NCI-H524 (cell line): ENCODE measurements at regions not wholly inside any gene's neighbourhood (a gene's known extent, or its start where the extent isn't known, plus 50 kb on each side); places are given as distances from the start of the nearest gene placed in this dataset.

ENCODE experiments used
- DNase-seq, 2 experiments: peaks; one replicate each; lab custom pipeline; 2025; lab: John Stamatoyannopoulos, UW

DNA sequence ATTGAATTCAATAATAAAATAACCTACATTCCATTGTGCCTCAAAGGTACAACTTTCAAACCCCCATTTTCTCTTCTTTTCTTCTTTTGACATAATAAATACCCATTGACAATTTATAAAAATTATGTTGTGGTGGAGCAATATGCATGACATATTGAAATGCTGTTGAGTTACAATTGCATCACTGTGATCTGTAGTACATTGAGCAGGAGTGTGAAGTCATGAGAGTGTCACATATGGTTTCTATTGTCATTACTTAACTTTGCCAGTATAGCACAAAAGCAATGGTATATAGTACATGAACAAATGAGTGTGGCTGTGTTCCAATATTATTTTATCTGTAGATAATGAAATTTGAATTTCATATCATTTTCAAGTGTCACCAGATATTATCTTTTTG, 441.3 kb downstream of the GJA1 start:
- no peak for DNase-seq

- no peak for DNase-seq
These were observed 443.7 kb downstream of the GJA1 start for GRCh38 chr6:121879149-121879548.

DNA sequence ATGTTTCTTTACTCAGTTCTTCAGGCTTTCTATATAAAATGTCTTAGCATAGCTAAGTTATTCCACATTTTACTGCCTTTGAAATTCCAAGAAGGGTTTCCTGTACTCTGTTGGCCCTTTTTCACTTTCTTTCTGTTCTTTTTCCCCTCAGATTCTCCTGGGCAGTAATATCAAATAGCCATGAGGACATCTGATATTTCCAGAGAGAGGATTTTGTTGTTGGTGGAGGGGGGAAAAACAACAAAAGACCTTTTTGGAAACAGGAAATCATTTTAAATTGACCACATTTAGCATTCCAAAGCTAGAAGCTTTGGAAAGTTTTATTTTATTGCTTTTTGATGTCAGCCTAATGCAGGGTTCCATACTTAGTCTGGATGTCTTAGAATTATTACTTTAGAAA, 445.4 kb downstream of the GJA1 start:
- no peak for DNase-seq

DNA sequence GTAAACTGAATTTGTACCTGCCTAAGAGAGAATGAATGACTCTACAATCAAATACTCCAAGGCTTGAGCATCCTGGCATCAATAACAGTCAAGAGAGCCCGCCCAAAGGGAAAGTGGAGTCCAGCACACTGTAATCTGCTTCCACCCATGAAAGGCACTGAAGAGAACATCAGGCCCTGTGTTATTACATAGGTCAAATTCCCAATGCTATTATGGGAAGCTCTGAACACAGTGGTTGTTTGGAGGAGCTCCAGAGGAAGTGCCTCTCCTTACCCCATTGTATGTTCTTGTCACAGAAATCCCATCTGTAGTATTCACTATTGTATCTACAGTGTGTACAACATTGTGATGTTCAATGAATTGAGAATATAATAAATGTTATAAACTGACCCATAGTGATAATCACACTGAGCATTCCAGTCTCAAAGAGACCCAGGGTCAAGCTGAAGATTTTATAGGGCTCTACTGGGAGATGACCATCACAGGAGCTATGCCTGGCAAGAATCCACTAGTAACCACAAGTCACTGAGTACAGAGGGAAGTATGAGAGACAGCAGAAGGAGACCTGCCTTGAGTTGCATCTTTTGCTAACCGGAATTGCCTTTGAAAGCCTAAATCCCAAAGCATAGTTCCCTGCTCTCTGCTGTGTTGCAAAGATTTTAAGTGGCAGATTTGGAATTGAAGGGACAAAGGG, 446.7 kb downstream of the GJA1 start:
- no peak for DNase-seq

DNA sequence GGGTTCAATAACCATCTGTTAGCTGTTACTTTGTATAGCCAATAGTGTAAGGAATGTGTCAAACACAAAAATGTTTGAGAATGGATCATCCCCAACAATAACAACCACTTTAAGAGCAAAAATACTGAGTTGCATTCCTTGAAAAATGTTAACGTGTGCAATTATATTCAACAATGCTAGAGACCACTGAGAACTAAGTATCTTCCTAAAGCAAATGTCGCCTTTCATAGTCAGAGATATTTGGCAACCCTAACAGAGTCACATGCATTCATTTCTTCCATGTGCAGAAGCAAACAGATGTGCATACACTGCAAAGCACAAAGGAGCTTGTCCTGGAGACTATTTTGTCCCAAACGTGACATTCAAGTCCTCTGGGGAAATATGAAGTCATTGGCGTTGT, 448.6 kb downstream of the GJA1 start:
- DNase-seq = no peak

DNA sequence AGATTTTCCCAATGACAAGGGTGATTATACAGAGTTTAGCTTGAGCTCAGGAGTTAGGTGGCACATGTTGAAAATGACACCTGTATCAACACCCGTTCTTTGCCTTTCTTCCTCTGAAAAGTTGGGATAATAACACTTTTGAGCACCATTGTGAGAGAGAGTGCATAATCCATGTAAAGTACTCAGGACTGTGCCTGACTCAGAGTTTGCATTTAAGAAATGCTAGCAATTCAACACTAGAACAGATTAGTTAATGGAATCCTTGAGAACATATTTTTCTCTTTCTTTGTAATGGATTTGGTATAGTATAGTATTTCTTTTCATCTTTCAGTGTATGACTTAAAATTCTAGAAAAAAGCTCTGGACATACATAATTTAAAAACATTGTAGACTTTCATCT, 449.2 kb downstream of the GJA1 start:
- DNase-seq = no peak

- no peak for DNase-seq
These were observed 450.1 kb downstream of the GJA1 start for GRCh38 chr6:121885399-121886152.

DNA sequence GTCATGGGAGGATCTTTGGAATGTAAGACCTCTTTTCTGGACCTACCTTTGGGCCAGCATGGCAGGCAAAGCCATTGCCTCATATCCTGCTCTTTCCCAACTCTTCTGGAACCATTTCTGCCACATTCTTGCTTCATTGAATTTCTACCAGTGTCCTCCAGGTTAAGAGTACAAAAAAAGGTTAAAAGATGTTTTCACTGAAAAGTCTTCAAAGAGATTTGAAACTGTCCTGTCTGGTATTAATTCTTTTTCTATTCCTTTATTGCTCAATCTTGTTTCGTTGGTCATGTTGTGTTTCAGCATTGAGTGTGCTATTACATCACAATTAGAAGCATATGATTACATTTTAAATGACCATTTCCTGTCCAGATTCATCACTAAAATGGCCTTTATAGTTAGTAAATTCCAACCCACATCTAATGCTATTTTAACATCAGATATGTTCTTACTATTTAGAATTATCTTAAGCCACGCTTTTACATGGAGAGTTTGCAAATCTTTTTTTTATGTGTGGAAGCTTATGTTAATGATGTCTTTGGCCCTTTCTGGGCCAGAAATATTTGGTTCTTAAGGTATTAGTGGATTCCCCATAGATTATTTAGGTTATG, 450.9 kb downstream of the GJA1 start:
- DNase-seq = no peak

- no peak for DNase-seq
These were observed 452.3 kb downstream of the GJA1 start for GRCh38 chr6:121887724-121888123.

DNA sequence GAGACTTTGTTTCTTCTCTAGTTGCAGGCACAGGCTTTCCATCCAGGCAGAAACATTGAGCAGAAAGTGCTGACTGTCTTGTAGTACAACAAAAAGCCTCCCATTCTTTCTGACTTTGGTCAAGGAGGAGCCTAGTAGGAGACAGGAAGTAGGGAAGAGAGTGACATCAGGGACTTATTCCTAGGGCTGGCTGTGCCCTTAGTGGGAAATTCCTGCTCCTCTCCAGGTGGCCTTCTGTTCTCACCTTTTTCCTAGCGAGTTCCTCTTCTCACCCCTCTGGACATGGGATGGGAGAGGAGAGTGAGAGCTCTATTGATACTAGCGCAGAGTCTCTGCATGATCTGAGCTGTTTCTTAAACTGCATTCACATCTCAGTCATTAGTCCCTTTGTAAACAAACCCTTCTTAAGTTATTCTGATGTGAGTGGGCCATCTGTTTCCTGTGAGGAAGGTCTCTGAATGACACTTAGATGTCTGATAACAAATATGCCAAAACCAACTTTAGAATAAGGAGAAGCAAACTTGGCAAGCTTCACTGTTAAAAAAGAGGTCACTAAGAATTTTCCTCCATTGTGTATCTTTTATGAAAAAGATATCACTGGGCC, 455.0 kb downstream of the GJA1 start:
- DNase-seq = peak; percentile 45 to 69

DNA sequence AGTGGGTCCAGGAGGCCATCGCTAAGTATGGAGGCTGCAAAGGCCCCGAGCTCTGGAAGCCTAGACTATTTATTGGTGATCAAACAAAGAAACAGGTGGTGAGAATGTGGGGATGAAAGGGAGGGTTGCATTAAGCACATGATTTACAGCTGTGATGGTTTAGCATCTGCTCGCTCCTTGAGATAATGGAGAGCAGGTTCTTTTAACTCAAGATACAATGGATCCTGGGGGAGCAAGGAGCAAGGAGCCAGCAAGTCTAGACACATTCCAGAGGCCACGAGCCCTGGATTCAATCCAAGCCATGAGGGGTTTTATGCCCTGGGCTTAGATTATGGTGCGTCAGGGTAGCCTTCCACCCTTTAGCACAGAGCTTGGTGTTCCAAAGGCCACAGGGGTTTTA, 460.3 kb downstream of the GJA1 start:
- peak; percentile 72 to 87 for DNase-seq

DNA sequence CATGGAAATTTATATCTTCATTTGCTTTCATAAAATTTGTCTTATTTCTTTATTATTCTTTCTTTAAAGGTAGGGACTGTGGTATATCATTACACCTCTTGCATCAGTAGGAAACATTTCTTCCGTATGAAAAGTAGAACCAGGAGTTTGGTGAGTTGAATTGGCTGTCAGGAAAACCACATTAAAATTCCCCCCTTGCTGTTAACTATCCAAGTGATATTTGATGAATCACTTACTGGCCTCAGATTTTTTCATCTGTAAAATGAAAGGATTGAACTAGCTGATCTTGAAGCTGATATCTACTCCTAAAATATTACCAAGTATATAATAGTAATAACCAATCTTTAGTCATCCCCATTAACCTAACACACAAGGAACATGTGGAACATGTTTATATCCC, 460.9 kb downstream of the GJA1 start:
- no peak for DNase-seq

DNA sequence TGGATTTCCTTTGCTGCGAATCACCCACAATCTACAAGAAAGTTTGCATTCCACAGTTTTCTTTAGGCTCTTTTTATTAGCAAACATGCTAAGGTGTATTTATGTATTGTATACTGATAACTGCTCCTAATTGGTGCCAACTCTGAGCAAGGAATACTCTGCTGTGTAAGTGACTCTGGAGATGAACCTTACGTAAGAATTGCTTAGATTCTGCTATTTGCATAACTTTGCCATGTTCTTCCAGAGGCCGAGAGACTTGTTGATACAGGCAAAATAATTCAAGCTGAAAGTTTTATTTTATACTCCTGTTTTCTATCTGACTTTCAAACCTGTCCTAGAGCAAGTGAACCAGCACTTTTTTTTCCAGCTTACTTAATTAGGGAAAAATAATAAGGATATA, 461.3 kb downstream of the GJA1 start:
- DNase-seq = no peak

DNA sequence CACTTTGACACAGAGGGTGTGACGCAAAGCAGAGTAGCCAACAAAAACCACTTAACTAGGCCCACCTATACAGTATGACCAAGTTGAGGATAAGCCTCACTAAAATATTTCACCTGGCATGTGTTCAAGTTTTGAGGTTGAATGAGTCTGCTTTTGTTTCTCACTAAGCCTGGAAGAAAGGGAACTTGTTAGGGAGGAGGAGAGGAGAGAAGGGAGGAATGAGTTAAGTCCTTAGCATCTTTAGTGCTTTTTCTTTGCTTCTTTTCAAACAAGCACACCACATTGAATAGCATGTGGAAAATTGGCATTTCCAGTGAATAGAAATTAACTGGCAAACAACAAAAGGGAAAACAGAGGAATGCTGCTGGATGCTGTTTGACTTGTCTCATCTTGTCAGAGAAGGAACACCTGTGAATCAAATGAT, 461.9 kb downstream of the GJA1 start:
- DNase-seq = no peak

DNA sequence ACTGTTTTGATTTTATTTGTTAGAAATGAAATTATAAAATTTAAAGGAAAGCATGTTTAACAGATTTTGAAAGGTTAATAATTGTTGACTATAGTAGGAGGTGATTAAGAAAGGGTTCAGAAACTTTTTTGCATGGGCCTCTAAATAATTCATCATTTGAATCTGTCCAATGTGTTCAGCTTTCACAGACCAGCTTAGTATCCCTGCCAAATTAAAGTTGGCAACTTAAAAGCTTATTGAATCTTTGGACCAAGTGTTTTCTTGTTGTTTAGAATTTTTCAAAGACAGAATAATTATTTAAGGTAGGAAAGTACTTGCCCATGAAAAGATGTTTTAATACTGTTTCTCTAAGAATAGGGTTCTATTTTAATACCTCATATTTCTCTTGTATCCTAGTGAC, 466.0 kb downstream of the GJA1 start:
- DNase-seq = no peak

DNA sequence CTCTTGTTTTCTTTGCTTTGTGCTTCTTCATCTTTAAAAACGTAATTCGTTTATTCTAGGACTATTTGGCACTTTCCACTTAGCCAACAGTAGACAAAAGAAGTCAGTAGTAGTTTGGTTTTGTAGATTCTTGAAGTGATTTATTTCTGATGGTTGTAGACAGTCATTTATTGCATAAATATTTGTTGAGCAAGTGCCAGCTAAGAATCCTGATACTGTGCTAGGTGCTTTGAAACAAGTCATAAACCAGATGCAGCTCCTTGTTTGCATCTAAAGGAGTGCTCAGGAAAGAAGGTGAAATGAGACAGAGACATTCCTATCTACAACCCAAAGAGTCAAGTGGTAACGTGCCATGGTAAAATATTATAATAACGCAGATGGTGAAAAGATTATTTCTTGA, 469.1 kb downstream of the GJA1 start:
- peak; percentile 40 to 88 for DNase-seq

DNA sequence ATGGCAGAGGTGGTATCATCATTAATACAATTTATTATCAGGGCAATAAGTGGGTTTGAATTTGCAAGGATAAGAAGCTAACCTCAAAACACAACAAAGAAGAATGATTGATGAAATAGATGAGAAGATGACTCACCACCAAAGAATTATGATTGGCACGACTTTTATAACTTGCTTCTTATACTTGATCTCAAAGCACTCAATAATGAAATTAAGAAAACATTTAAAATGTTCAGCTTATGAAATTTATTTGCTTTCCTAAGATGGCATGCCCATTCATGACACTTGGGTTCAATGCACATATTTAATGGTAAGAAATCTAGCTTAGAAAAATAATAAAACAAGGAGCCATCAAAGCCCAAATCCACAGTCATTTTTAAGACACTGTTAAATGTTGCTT, 477.5 kb downstream of the GJA1 start:
- no peak for DNase-seq

DNA sequence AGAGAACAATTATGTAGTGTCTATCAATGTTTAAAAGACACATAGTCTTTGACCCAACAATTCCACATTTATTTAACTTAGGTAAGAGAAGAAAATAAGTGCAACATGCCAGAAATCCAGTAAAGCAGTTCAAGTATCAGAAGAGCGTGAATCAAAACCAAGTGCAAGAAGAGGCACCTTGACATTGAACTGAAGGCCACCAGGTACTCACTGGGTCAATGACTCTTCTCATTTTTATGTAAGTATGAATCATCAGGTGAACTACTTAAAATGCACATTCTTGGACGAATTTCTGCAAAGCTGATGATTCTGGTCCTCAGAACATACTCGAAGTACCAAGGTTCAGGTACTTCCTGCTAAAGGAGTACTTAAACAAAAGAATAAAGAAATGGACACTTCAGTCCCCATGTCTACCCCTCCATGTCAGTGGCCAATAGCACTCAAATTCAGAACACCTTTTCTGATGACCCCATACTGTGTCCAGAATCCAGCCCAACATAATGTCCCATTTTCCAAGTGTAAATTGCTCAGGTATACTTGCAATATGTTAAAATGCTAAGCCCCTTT, 481.9 kb downstream of the GJA1 start:
- no peak for DNase-seq

GRCh38 chr6:121917834-121918559, 481.5 kb upstream of the HSF2 start:
- DNase-seq = no peak

GRCh38 chr6:121920616-121921015, 478.8 kb upstream of the HSF2 start:
- DNase-seq = no peak

DNA sequence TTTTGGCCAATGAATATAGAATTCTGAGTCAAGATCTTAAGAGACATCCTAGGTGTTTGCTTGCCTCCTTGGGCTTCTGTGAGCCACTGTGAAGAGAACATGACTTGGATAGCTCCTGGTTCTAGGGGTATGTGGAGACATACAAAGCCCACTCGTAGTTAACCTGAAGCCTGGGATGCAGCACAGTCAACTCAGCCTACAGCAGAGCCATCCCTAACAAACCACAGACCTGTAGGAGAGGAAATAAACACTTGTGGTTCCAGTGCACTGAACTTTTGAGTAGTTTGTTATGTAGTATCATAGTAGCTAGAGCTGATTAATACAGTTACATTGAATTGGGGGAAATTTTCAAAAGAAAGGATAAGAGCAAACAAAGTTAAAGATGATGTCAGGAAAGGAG, 474.4 kb upstream of the HSF2 start:
- DNase-seq = no peak
